ENCODE measurements at regions not wholly inside any gene's neighbourhood (a gene's known extent, or its start where the extent isn't known, plus 50 kb on each side); places are given as distances from the start of the nearest gene placed in this dataset.

DNA sequence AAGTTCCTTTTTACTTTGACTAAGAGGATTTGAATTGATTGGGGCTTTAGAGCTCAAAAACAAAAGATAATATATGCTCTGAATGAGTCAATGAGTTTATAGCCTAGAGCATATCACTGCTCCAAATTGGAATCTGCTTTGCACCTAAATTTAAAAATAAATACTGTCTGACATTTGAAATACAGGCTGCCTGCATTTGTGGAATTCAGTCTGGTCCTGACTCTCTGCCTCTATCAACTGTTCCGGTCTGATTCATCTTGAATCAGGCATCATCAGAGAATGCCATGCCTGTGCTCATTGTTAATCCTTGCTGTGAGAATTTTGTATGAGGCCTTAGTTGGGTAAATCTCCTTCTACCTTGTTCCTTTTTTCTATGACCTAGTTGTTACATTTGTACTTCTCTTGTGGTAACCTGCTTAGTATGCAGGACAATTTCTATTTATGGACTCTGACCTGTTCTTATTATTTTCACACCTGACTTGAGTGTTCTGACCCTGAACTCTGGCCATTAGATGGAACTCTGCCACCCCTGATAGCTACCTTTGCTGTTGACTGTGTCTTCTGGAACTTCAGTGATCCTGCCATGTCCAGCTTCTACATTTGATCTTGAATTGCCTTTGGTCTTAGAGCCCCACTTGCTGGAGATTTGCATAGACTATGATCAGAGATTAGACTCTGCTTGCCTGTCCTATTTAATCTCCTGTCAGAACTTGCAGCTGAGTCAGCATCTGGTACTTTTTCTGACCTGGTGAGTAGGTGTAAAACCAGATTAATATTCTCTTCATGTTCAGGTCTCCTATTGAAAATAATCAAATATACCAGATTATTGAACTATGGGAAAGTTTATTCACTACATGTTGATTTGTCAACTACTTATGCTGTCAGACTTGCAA is 442.7 kb upstream of the HS3ST5 start:
- DNase-seq = no peak

DNA sequence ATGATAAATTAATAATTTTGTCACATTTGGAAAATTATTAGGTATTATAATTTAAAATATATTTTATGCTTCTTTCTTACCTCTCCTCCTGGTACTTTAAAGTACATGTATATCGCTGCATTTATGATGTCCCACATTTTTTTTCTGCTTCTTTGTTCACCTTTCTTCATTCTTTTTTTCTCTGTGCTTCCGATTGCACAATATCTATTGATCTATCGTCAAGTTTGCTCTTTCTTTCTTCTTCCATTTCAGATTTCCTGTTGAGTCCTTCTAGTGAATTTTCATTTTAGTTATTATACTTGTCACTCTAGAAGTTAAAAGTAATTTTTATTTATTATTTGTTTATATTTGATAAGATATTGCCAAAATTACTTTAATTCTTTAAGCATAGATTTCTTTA is 441.0 kb upstream of the HS3ST5 start:
- no peak for DNase-seq

DNA sequence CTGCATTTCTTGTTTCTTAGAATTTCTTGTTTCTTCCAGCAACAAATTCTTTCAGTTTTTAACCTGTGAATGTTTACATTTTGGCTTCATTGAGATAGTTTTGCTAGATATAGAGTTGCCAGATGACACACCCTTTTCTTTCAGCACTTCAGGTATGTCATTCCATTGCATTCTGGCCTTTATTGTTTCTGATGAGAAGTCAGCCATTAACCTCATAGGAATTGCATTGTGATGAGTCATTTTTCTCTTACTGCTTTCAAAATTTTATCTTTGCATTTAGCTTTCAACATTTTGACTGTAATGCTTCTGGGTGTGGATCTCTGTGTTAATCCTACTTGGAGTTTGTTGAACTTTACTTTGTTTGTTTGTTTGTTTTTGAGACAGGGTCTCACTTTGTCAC is 440.3 kb upstream of the HS3ST5 start:
- no peak for DNase-seq

GRCh38 chr6:114764866-114765265 is 422.0 kb upstream of the HS3ST5 start:
- no peak for DNase-seq

DNA sequence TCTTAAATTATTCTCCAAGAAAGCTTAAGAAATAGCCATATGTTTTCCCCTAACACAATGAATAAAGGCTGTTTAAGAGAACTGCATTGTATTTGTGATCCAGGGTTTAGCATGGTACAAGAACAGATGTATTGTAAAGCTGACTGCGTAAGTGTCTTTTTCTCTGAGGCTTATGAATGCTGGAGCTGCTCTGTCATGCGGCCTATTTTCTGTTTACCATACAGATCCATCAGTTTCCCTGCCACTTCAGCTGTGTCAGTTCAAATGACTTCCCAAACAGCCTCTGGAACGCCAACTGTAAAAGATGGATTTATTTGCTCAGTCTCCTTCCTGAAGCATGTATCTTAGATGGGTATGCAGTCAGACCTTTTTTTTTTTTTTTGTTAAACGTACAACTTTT is 419.3 kb upstream of the HS3ST5 start:
- DNase-seq = peak; percentile 30

DNA sequence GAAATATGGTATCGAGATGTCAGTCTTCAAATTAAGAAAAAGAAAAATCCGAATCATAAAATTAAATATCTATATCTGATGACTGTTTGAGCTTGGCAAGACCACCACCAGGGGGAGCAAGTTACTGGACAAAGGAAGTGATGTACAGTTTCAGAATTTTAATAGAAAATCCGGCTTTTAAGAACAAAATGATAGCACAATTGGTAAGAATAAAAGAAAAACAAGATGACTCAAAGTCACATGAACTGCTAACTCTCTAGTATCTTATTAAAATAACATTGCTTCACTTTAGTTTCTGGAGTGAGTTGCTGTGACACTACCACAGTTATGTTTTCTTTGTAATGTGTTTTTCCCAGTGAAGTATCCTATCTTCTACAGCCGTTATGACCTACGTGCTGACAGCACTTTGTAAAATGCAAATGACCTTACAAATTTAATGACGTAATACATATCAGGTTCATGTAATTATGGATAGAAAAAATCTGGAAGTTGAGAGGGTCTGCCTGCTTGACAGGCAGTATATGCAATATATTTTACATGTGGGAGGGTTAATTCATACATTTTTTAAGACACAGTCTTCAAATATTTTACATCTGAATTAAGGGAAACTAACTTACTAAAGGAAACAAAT is 405.3 kb upstream of the HS3ST5 start:
- peak; percentile 79 for DNase-seq

DNA sequence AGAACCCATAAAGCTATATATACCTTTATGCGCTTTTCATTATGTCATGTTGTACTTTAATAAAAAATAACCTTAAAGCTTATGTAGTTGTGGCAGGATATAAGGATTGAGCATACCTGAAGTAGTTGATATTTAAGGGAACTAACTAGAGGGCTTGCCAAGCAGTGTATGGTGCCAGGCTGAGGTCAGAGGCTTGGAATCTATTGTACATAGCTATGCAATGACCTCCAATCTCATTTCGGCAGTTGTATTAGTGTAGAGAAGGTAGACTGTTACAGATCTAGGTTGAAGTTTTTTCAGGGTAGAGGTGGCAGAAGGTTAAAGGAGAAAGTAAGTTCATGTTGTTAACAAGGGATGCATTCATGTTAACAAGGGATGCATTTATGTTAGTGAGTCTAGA is 397.7 kb upstream of the HS3ST5 start:
- no peak for DNase-seq

- no peak for DNase-seq
Measured at GRCh38 chr6:114739656-114740055, 396.8 kb upstream of the HS3ST5 start.

DNA sequence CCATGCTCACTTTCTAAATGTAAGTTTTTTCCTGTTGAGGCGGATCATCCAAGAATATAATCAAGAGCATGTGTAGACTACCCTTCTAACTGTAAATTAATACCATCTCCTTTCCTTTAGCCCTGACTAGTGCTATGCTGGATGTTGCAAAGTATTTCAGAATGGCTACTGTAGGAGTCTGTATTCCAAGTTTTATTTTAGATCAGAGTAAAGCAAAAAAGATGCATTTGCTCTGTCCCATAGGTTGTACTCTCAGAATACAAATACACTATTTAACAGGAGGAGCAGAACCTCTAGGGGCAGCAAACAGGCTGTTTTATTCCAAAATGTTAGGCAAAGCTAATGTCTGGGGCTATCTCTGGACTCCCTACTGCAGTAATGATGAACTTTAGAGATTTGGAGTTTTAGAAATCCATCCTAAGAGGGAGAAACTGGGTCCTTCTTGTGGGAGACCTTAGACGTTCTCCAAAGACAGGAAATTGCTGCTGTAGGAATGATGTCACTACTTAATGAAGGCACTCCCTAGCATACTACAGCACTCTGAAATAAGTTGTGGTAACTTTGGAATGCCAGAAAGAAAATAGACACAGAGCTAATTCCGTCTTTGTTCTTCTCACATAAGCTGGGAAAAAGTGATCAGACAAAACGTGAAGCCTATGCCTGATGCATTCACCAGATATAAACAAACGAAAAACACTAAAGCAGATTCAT is 392.4 kb upstream of the HS3ST5 start:
- DNase-seq = peak; percentile 20

GRCh38 chr6:114733596-114733995 is 390.8 kb upstream of the HS3ST5 start:
- no peak for DNase-seq

DNA sequence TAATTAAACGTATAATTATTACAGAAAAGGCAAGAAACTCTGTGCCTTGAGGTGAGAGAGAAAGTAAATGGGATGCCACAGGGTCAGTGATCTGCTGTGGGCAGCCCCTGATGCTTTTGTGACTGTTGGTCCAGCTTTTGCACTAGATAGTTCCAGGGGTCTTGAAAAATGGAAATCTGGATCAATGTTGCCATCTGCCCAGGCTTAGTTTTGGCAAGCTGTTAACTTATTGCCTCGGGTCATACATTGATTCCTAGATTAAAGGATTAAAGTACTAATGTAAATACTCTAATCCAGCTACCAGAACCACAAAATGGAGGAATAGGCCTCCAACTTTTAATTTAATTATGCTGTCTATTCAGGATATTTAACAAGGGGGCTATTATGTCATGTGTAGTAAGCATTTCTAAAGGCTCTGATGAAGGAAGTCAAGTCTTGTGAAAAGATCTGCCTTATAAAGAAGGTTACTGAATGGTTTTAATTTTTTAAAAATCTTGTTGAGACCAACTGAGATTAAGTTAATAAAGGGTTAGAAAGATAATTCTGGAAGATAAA is 376.0 kb upstream of the HS3ST5 start:
- no peak for DNase-seq

- no peak for DNase-seq
Measured at GRCh38 chr6:114718186-114718585, 375.4 kb upstream of the HS3ST5 start.

GRCh38 chr6:114714836-114715507 is 372.1 kb upstream of the HS3ST5 start:
- DNase-seq = no peak

- no peak for DNase-seq
Measured at GRCh38 chr6:114713690-114714089, 370.9 kb upstream of the HS3ST5 start.

DNA sequence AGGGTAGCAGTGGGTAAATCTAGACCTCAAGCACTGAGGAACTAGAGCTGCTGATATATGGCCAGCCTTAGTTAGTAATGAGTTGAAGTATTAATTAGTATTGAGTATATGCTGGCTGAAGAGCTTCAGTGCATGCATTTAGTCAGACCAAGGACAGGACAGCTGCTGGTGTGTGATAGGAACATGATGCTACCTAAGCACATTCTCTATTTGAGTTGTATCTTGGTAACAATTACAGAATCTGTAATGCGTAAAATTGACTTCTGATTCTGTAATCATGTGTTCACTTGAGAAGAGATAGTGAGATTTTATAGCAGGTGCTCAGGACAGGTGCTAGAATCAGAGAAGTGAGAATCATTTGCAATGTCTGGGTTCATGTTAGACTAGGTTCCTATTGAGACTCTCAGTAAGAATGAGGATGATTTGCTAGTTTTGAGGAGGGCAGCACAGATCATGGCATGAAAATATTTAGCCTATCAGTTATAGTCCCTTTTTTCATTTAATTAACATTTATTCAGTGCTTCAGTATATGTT is 369.4 kb upstream of the HS3ST5 start:
- no peak for DNase-seq

GRCh38 chr6:114707081-114707620 is 364.3 kb upstream of the HS3ST5 start:
- DNase-seq = peak; percentile 7

GRCh38 chr6:114690625-114691024 is 347.8 kb upstream of the HS3ST5 start:
- DNase-seq = no peak

DNA sequence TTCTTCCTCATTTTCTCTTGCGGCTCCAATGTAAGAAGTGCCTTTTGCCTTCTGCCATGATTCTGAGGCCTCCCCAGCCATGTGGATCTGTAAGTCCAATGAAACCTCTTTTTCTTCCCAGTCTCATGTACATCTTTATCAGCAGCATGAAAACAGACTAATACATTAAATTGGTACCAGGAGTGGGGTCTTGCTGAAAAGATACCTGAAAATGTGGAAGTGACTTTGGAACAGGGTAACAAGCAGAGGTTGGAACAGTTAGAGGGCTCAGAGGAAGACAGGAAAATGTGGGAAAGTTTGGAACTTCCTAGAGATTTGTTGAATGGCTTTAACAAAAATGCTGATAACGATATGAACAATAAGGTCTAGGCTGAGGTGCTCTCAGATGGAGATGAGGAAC is 316.7 kb upstream of the HS3ST5 start:
- DNase-seq = no peak

- DNase-seq = no peak
Measured at GRCh38 chr6:114651611-114652010, 308.8 kb upstream of the HS3ST5 start.

GRCh38 chr6:114650891-114651290 is 308.1 kb upstream of the HS3ST5 start:
- no peak for DNase-seq

DNA sequence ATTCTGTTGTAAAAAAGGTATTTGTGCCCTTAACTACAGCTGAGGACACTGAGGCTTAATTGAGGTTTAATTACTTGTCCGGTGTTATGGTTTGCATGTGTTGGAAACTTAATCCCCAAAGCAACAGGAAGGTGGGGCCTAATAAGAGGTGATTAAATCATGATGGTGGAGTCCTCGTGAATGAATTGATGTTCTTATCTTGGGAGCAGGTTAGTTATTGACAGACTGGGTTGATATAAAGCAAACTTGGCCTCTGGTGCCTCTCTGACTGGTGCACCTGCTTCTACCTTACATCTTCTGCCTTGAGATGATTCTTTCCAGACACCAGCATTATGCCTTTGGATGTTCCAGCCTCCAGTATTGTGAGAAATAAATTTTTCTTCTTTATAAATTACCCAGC is 306.5 kb upstream of the HS3ST5 start:
- no peak for DNase-seq

- no peak for DNase-seq
Measured at GRCh38 chr6:114648847-114649246, 306.0 kb upstream of the HS3ST5 start.

All from tongue (tissue), 1 donor.